Thyroid gland (tissue), 4 donors: ENCODE measurements at regions not wholly inside any gene's neighbourhood (a gene's known extent, or its start where the extent isn't known, plus 50 kb on each side); places are given as distances from the start of the nearest gene placed in this dataset.

Experiments used
- POLR2A ChIP-seq, 2 donors: fragments of 450-650 bp; IDR thresholded peaks; one replicate each; pipeline ENCODE4 v1.6.1; 2017; ENCODE audit warnings: antibody characterized with exemption in 2 of 2, mild to moderate bottlenecking in 2 of 2, moderate library complexity in 1 of 2
- TF ChIP-seq, protein P1 (sequence below), 6 experiments: fragments of 200-600 bp in 3 of 6; fragments of 450-650 bp in 3 of 6; sonication (generic) in 3 of 6; IDR thresholded peaks; one replicate each; pipeline ENCODE4 v1.5.1; 2016 to 2019; ENCODE audit warnings: antibody characterized with exemption in 6 of 6, mild to moderate bottlenecking in 2 of 6, inconsistent platforms in 1 of 6, moderate library complexity in 1 of 6

DNA sequence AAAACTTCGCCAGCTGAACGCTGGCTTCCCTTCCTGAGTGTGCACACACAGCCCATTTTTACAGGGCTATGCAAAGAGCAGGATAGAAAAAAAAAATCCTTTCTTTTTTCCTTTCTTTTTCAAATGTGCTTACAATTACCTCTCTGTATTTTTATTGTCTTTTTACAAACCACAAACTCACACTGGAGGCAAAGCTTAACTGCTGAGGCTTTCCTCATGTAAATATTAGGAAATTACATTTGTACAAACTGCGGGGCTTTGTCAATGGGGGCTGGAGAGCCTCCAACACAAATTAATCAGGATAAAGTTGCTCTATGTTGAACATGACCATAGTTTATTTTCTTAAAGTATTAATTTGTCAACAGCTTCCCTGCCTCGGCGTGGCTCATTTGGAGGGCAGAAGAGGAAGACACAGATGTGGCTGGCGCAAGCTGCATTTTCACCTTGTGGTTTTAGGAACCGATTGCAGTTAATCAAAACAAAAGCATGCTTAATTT, 411.7 kb upstream of the MKI67 start:
- TF ChIP-seq, protein P1, sequence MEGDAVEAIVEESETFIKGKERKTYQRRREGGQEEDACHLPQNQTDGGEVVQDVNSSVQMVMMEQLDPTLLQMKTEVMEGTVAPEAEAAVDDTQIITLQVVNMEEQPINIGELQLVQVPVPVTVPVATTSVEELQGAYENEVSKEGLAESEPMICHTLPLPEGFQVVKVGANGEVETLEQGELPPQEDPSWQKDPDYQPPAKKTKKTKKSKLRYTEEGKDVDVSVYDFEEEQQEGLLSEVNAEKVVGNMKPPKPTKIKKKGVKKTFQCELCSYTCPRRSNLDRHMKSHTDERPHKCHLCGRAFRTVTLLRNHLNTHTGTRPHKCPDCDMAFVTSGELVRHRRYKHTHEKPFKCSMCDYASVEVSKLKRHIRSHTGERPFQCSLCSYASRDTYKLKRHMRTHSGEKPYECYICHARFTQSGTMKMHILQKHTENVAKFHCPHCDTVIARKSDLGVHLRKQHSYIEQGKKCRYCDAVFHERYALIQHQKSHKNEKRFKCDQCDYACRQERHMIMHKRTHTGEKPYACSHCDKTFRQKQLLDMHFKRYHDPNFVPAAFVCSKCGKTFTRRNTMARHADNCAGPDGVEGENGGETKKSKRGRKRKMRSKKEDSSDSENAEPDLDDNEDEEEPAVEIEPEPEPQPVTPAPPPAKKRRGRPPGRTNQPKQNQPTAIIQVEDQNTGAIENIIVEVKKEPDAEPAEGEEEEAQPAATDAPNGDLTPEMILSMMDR (IDR thresholded peaks at IDR 0.05) = no peak
- TF ChIP-seq POLR2A (IDR thresholded peaks at IDR 0.05) = no peak
